OCI-LY1 (cell line): ENCODE measurements at regions not wholly inside any gene's neighbourhood (a gene's known extent, or its start where the extent isn't known, plus 50 kb on each side); places are given as distances from the start of the nearest gene placed in this dataset.

ENCODE experiments used
- H2AFZ ChIP-seq: fragments of 200-600 bp; sonication (generic), shearing (Covaris generic); 2 replicates; pipeline ENCODE4 v1.6.0; 2014; ENCODE audit warnings: antibody characterized with exemption, mild to moderate bottlenecking, low read length
- H3F3A ChIP-seq: fragments of 200-600 bp; sonication (generic), shearing (Covaris generic); 2 replicates; pipeline ENCODE4 v1.6.0; 2014; ENCODE audit warnings: mild to moderate bottlenecking, antibody characterized with exemption, low read length, moderate library complexity; ENCODE audit not compliant: insufficient read depth
- H3K27ac ChIP-seq: fragments of 200-600 bp; sonication (generic); 2 replicates; pipeline ENCODE4 v1.5.1; 2014; ENCODE audit warnings: low read length, mixed run types, mild to moderate bottlenecking, low read depth; ENCODE audit not compliant: poor library complexity, severe bottlenecking
- H3K27me3 ChIP-seq: fragments of 200-600 bp; sonication (generic); 2 replicates; pipeline ENCODE4 v1.6.0; 2014; ENCODE audit warnings: antibody characterized with exemption, mild to moderate bottlenecking, low read length, moderate library complexity; ENCODE audit not compliant: insufficient read depth
- H3K36me3 ChIP-seq: fragments of 200-600 bp; sonication (generic); 2 replicates; pipeline ENCODE4 v1.6.1; 2014; ENCODE audit warnings: mild to moderate bottlenecking, antibody characterized with exemption, low read length, moderate library complexity, mixed read lengths; ENCODE audit not compliant: insufficient read depth
- H3K4me1 ChIP-seq: fragments of 200-600 bp; sonication (generic); 2 replicates; pipeline ENCODE4 v1.5.1; 2014; ENCODE audit warnings: mild to moderate bottlenecking, low read length, moderate library complexity; ENCODE audit not compliant: insufficient read depth, severe bottlenecking
- H3K4me2 ChIP-seq: fragments of 200-600 bp; sonication (generic), shearing (Covaris generic); 2 replicates; pipeline ENCODE4 v1.6.1; 2014; ENCODE audit warnings: low read length
- H3K4me3 ChIP-seq: fragments of 200-600 bp; sonication (generic); 2 replicates; pipeline ENCODE4 v1.5.1; 2014; ENCODE audit warnings: low read length, low read depth, mild to moderate bottlenecking, mixed read lengths; ENCODE audit not compliant: poor library complexity, severe bottlenecking
- H3K79me2 ChIP-seq: fragments of 200-600 bp; shearing (Covaris generic); 2 replicates; pipeline ENCODE4 v1.6.1; 2016; ENCODE audit warnings: mixed run types, low read length, mixed read lengths; ENCODE audit not compliant: insufficient read depth
- H3K9ac ChIP-seq: fragments of 200-600 bp; sonication (generic), shearing (Covaris generic); 2 replicates; pipeline ENCODE4 v1.6.1; 2014; ENCODE audit warnings: mild to moderate bottlenecking, low read length, mixed read lengths
- H3K9me2 ChIP-seq: fragments of 200-600 bp; sonication (generic), shearing (Covaris generic); 2 replicates; pipeline ENCODE4 v1.6.1; 2014; ENCODE audit warnings: low read depth, mild to moderate bottlenecking, low read length, mixed read lengths
- H3K9me3 ChIP-seq: fragments of 200-600 bp; shearing (Covaris generic); 2 replicates; pipeline ENCODE4 v1.6.1; 2014; ENCODE audit warnings: low read length, mixed read lengths
- H4K20me1 ChIP-seq: fragments of 200-600 bp; sonication (generic), shearing (Covaris generic); 2 replicates; pipeline ENCODE4 v1.6.0; 2016; ENCODE audit warnings: mild to moderate bottlenecking, low read length; ENCODE audit not compliant: insufficient read depth
- EZH2 ChIP-seq: fragments of 200-600 bp; sonication (generic), shearing (Covaris generic); IDR thresholded peaks from 2 replicates; pipeline ENCODE4 v1.8.0; 2017; ENCODE audit warnings: borderline replicate concordance, mixed run types, mild to moderate bottlenecking, antibody characterized with exemption, low read length, moderate library complexity, mixed read lengths
- TF ChIP-seq, protein P1 (sequence below): fragments of 200-600 bp; sonication (generic), shearing (Covaris generic); IDR thresholded peaks from 2 replicates; pipeline ENCODE4 v1.5.1; 2017; ENCODE audit warnings: mild to moderate bottlenecking, antibody characterized with exemption, low read length, moderate library complexity, mixed read lengths

DNA sequence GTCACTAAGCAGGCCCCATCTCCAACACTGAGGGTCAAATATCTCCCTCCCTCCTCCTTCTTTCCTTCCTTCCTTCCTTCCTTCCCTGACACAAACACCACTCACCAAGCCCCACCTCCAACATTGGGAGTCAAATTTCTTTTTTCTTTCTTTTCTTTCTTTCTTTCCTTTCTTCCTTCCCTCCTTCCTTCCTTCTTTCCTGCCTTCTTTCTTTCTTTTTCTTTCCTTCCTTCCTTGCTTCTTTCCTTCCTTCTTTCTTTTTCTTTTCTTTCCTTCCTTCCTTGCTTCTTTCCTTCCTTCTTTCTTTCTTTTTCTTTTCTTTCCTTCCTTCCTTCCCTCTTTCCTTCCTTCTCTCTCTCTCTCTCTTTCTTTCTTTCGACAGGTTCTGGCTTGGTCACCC, 79.2 kb upstream of the ETS2 start:
- Histone ChIP-seq H4K20me1 (no peaks in the 10 kb centered on the region), H3K27me3 (peaks cover 6% of the 10 kb centered on the region; the same call in 1 of the 2 replicates), H3K4me1 (no peaks in the 10 kb centered on the region), H3K4me3 (no peak overlapping the region), H3K79me2 (no peaks in the 10 kb centered on the region), H3K27ac (no peak overlapping the region), H3F3A (no peaks in the 10 kb centered on the region), H3K36me3 (no peaks in the 10 kb centered on the region; the same call in 1 of the 2 replicates), H3K9me2 (no peaks in the 10 kb centered on the region), H3K9ac (no peak overlapping the region), H3K4me2 (no peak overlapping the region), H3K9me3 (peaks cover 9% of the 10 kb centered on the region; the same call in 1 of the 2 replicates), H2AFZ (no peak overlapping the region)
- no peak for TF ChIP-seq EZH2
- TF ChIP-seq, protein P1, sequence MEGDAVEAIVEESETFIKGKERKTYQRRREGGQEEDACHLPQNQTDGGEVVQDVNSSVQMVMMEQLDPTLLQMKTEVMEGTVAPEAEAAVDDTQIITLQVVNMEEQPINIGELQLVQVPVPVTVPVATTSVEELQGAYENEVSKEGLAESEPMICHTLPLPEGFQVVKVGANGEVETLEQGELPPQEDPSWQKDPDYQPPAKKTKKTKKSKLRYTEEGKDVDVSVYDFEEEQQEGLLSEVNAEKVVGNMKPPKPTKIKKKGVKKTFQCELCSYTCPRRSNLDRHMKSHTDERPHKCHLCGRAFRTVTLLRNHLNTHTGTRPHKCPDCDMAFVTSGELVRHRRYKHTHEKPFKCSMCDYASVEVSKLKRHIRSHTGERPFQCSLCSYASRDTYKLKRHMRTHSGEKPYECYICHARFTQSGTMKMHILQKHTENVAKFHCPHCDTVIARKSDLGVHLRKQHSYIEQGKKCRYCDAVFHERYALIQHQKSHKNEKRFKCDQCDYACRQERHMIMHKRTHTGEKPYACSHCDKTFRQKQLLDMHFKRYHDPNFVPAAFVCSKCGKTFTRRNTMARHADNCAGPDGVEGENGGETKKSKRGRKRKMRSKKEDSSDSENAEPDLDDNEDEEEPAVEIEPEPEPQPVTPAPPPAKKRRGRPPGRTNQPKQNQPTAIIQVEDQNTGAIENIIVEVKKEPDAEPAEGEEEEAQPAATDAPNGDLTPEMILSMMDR, result no peak

DNA sequence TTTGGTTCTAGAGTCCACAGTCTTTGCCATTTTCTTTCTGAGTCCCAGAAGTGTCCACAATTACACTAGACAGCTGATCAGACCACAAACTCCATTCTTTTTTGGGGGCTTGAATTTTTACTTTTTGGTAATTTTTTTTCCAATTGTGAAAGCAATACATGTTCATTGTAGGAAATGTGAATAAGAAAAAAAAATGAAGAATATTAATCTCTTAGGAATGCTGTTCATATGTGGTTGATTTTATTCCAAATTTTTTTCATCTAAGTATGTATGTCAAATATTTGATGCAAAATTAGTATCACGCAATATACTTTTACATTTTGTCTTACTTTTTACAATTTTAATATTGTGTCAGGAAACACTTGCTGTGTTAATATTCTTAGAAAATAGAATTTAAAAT, 76.4 kb upstream of the ETS2 start:
- no peak overlapping the region for H3K9ac ChIP-seq
- H3K36me3 ChIP-seq, result no peaks in the 10 kb centered on the region; the same call in 1 of the 2 replicates
- H3K79me2 ChIP-seq, result no peaks in the 10 kb centered on the region
- peaks cover 4% of the 10 kb centered on the region for H3K4me1 ChIP-seq
- H3K9me3 ChIP-seq, result peaks cover 9% of the 10 kb centered on the region; the same call in 1 of the 2 replicates
- H3K4me2 ChIP-seq, result no peak overlapping the region
- H4K20me1 ChIP-seq, result no peaks in the 10 kb centered on the region
- H3K27me3 ChIP-seq, result no peaks in the 10 kb centered on the region
- H3K27ac ChIP-seq, result no peak overlapping the region
- no peak overlapping the region for H2AFZ ChIP-seq
- no peak overlapping the region for H3K4me3 ChIP-seq
- no peaks in the 10 kb centered on the region for H3K9me2 ChIP-seq
- no peak for TF ChIP-seq EZH2
- TF ChIP-seq, protein P1, result no peak
- no peaks in the 10 kb centered on the region for H3F3A ChIP-seq

DNA sequence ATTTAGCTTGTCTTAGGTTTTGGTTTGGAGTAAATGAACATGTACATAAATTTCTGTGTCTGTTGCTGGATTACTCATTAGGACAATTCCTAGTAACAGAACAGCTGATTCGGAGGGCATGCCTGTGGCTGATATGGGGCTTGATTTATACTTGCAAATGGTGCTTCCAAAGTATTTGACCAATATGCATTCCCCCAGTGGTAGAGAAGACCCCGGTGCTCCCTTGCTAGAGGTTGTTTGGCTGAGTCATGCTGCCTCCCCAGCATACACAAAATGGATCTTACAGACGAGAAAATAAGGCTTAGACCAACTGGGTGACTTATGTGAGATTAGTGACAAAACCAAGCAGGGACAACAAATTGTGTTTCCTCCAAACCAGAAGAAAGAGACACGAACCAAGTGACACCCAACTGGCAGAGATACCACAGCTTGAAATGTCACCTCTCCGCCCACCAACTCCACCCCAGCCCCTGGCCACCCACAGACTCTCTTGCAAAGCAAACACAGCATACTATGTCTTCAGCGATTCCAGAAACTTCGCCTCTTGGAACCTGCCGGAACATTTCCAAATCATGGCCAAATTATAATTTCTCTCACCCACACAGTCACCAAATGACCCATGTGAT, 75.9 kb upstream of the ETS2 start:
- H3K9me3 ChIP-seq, result peaks cover 9% of the 10 kb centered on the region; the same call in 1 of the 2 replicates

More for the DNA sequence above, 75.9 kb upstream of the ETS2 start:
- TF ChIP-seq, protein P1, result no peak
- no peak for TF ChIP-seq EZH2
- H3K36me3 ChIP-seq, result no peaks in the 10 kb centered on the region
- no peaks in the 10 kb centered on the region for H3K9me2 ChIP-seq
- no peak overlapping the region for H2AFZ ChIP-seq
- H3K4me3 ChIP-seq, result no peak overlapping the region
- H4K20me1 ChIP-seq, result no peaks in the 10 kb centered on the region
- H3F3A ChIP-seq, result no peaks in the 10 kb centered on the region
- H3K4me1 ChIP-seq, result peaks cover 10% of the 10 kb centered on the region
- no peak overlapping the region for H3K27ac ChIP-seq
- no peak overlapping the region for H3K4me2 ChIP-seq
- H3K9ac ChIP-seq, result no peak overlapping the region
- H3K27me3 ChIP-seq, result no peaks in the 10 kb centered on the region
- no peaks in the 10 kb centered on the region for H3K79me2 ChIP-seq
